ENCODE measurements at regions not wholly inside any gene's neighbourhood (a gene's known extent, or its start where the extent isn't known, plus 50 kb on each side); places are given as distances from the start of the nearest gene placed in this dataset.

DNA sequence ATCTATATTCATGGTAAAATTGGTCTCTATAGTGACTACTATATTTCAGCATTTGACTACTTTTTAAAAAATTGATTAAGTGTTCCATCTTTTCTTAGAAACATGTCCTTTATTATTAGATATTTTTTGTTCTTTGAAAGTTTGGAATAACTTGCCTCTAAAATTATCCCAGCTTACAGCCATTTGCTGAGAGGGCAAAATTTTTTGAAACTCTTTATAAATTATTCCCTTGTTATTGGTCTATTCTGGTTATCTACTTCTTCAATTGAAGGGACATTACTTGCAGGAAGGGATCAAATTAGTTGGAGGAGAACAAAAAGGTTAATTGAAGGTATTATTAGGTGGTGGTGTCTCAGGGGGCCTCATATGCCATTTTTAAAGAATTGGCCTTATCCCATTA, 184.1 kb downstream of the TTC6 start:
- FAIRE-seq = no peak
- intact Hi-C loops (cut with micrococcal nuclease; ENCODE audit: unreplicated experiment) = no loop called here

More for the DNA sequence above, 184.1 kb downstream of the TTC6 start:
- in situ Hi-C loops (cut with HindIII; ENCODE audit: extremely low pct_ligation_motif_present, low pct_unique_long_range_greater_than_20kb) = no loop called here
- BruUV-seq (replicated peaks) = no TSS peak
- ChIA-PET CTCF (ENCODE audit: low intra/inter-chr PET ratio, low total read pairs) (no interaction called here), POLR2A (no interaction called here)
- TF ChIP-seq MYC (CRISPR knock-in tag; IDR thresholded peaks at IDR 0.05; ENCODE audit: borderline replicate concordance) = no peak
- TF ChIP-seq SUZ12 (IDR thresholded peaks at IDR 0.05; ENCODE audit: low read depth, low read length) = no peak
- peak; percentile 68 to 78 for TF ChIP-seq MAFK (conservative IDR thresholded peaks at IDR 0.05 in 1 of 2, IDR thresholded peaks at IDR 0.05 in 1 of 2; ENCODE audit: low read length in 2 of 2)
- no peak for TF ChIP-seq ZNF782 (CRISPR knock-in tag; IDR thresholded peaks at IDR 0.05; ENCODE audit: borderline replicate concordance)
- no peak for TF ChIP-seq ARID5B (CRISPR knock-in tag; IDR thresholded peaks at IDR 0.05)
- no peak for TF ChIP-seq MED8 (CRISPR knock-in tag; IDR thresholded peaks at IDR 0.05; ENCODE audit: insufficient replicate concordance)
- TF ChIP-seq ZNF441 (CRISPR knock-in tag; IDR thresholded peaks at IDR 0.05; ENCODE audit: borderline replicate concordance) = no peak
- TF ChIP-seq MAFF (IDR thresholded peaks at IDR 0.05; ENCODE audit: low read depth, low read length) = peak; percentile 50
- TF ChIP-seq PCBP2 (optimal IDR thresholded peaks at IDR 0.05; ENCODE audit: low read depth, low read length, poor library complexity, severe bottlenecking) = no peak
- no peak overlapping the region for H3K9ac ChIP-seq (ENCODE audit: insufficient read depth, low read depth, low read length)
- no peaks in the 10 kb centered on the region for H3K27me3 ChIP-seq (ENCODE audit: control insufficient read depth in 1 of 2, insufficient read depth in 2 of 2, low read length in 2 of 2)
- no peak overlapping the region for H3K4me3 ChIP-seq (replicated peaks in 1 of 3; ENCODE audit: insufficient read depth in 1 of 3, low read depth in 2 of 3, low read length in 3 of 3)
- H3K79me2 ChIP-seq (ENCODE audit: insufficient read depth, low read length) = no peaks in the 10 kb centered on the region
- H3K9me3 ChIP-seq (ENCODE audit: low read length) = no peaks in the 10 kb centered on the region
- no peaks in the 10 kb centered on the region for H4K20me1 ChIP-seq (ENCODE audit: insufficient read depth, low read length)
- no peak overlapping the region for H3K4me2 ChIP-seq (ENCODE audit: low read depth, low read length)
- H3K4me1 ChIP-seq (ENCODE audit: insufficient read depth, low read length) = peaks cover 25% of the 10 kb centered on the region
- H2AFZ ChIP-seq (ENCODE audit: low read length) = no peak overlapping the region
- DNase-seq (ENCODE audit: low spot score) (no peak), ATAC-seq (no peak)
- no peak overlapping the region for H3K27ac ChIP-seq (ENCODE audit: extremely low read length, insufficient read depth, low read length)
- no peaks in the 10 kb centered on the region for H3K36me3 ChIP-seq (replicated peaks in 1 of 2; ENCODE audit: control insufficient read depth in 1 of 2, insufficient read depth in 2 of 2, low read length in 2 of 2)
